HEK293 (cell line): ENCODE measurements at regions not wholly inside any gene's neighbourhood (a gene's known extent, or its start where the extent isn't known, plus 50 kb on each side); places are given as distances from the start of the nearest gene placed in this dataset.

Experiments
- CTCF ChIA-PET: fragments of 350-600 bp; formaldehyde crosslinking; extraction: SDS; loops from one replicate; lab custom pipeline; 2021; ENCODE audit warnings: antibody characterized with exemption; lab: Yijun Ruan, JAX
- POLR2A ChIA-PET: fragments of 300-600 bp; formaldehyde crosslinking; extraction: SDS; loops from one replicate; lab custom pipeline; 2020; ENCODE audit warnings: antibody characterized with exemption, inconsistent platforms; lab: Yijun Ruan, JAX
- H3K27ac ChIP-seq: fragments of 200-500 bp; sonication (Bioruptor generic); 2 replicates; pipeline ENCODE4 v1.5.1; 2014; ENCODE audit warnings: low read depth, low read length, control low read depth, inconsistent platforms; ENCODE audit errors: extremely low read depth
- H3K36me3 ChIP-seq, 2 experiments: fragments of 200-500 bp in 1 of 2; sonication (Bioruptor generic) in 1 of 2; 1 replicate in 1 of 2; 2 replicates in 1 of 2; pipeline ENCODE4 v1.5.1; 2014 to 2017; ENCODE audit warnings: inconsistent platforms in 2 of 2, low read length in 2 of 2; ENCODE audit not compliant: control insufficient read depth in 2 of 2, insufficient read depth in 1 of 2
- H3K4me1 ChIP-seq: fragments of 200-500 bp; sonication (Bioruptor generic); 2 replicates; pipeline ENCODE4 v1.5.1; 2014; ENCODE audit warnings: mild to moderate bottlenecking, low read length, inconsistent platforms; ENCODE audit not compliant: control insufficient read depth, insufficient read depth
- H3K4me3 ChIP-seq: 2 replicates; pipeline ENCODE4 v1.5.1; 2011; ENCODE audit warnings: low read depth, mild to moderate bottlenecking, control low read depth, low read length, moderate library complexity
- H3K9me3 ChIP-seq: fragments of 200-500 bp; sonication (Bioruptor generic); 2 replicates; pipeline ENCODE4 v1.5.1; 2014; ENCODE audit warnings: low read depth, low read length, inconsistent platforms; ENCODE audit not compliant: control insufficient read depth, insufficient read depth
- FEZF1 ChIP-seq: fragments of 450-650 bp; formaldehyde crosslinking; IDR thresholded peaks from 2 replicates; pipeline ENCODE4 v1.5.1; 2016; ENCODE audit warnings: missing biosample characterization, missing genetic modification characterization
- HOXD13 ChIP-seq: sonication (generic); formaldehyde crosslinking; IDR thresholded peaks from 2 replicates; pipeline ENCODE4 v1.8.0; 2022; ENCODE audit warnings: missing genetic modification reagents, borderline replicate concordance
- KLF8 ChIP-seq: fragments of 450-650 bp; formaldehyde crosslinking; IDR thresholded peaks from 2 replicates; pipeline ENCODE4 v1.5.1; 2016; ENCODE audit warnings: missing biosample characterization, missing genetic modification characterization
- MZF1 ChIP-seq: fragments of 450-650 bp; formaldehyde crosslinking; IDR thresholded peaks from 2 replicates; pipeline ENCODE4 v1.5.1; 2017; ENCODE audit warnings: missing biosample characterization, missing genetic modification characterization, borderline replicate concordance
- PRDM4 ChIP-seq: fragments of 450-650 bp; formaldehyde crosslinking; IDR thresholded peaks from 2 replicates; pipeline ENCODE4 v1.5.1; 2017; ENCODE audit warnings: missing biosample characterization, missing genetic modification characterization
- SALL2 ChIP-seq: fragments of 450-650 bp; formaldehyde crosslinking; IDR thresholded peaks from 2 replicates; pipeline ENCODE4 v1.5.0; 2017; ENCODE audit warnings: missing biosample characterization, mild to moderate bottlenecking, missing genetic modification characterization, borderline replicate concordance
- ZFHX2 ChIP-seq: fragments of 450-650 bp; formaldehyde crosslinking; conservative IDR thresholded peaks from 2 replicates; pipeline ENCODE4 v1.5.1; 2016; ENCODE audit warnings: missing biosample characterization, missing genetic modification characterization
- ZIC2 ChIP-seq: fragments of 450-650 bp; formaldehyde crosslinking; IDR thresholded peaks from 2 replicates; pipeline ENCODE4 v1.5.1; 2016; ENCODE audit warnings: missing biosample characterization, missing genetic modification characterization
- ZNF114 ChIP-seq: fragments of 450-650 bp; formaldehyde crosslinking; IDR thresholded peaks from 2 replicates; pipeline ENCODE4 v1.5.0; 2017; ENCODE audit warnings: missing biosample characterization, missing genetic modification characterization
- ZNF121 ChIP-seq: fragments of 450-650 bp; formaldehyde crosslinking; IDR thresholded peaks from 2 replicates; pipeline ENCODE4 v1.5.1; 2016; ENCODE audit warnings: missing biosample characterization, missing genetic modification characterization
- ZNF157 ChIP-seq: fragments of 450-650 bp; formaldehyde crosslinking; IDR thresholded peaks from 2 replicates; pipeline ENCODE4 v1.5.1; 2016; ENCODE audit warnings: missing biosample characterization, missing genetic modification characterization
- ZNF473 ChIP-seq: fragments of 450-650 bp; formaldehyde crosslinking; IDR thresholded peaks from 2 replicates; pipeline ENCODE4 v1.5.1; 2017; ENCODE audit warnings: missing biosample characterization, missing genetic modification characterization
- ZNF510 ChIP-seq: fragments of 450-650 bp; formaldehyde crosslinking; IDR thresholded peaks from 2 replicates; pipeline ENCODE4 v1.5.1; 2018; ENCODE audit warnings: mild to moderate bottlenecking, missing genetic modification characterization, missing biosample characterization; ENCODE audit not compliant: insufficient replicate concordance
- ZNF544 ChIP-seq: fragments of 450-650 bp; formaldehyde crosslinking; IDR thresholded peaks from 2 replicates; pipeline ENCODE4 v1.5.0; 2017; ENCODE audit warnings: missing biosample characterization, missing genetic modification characterization
- ZNF560 ChIP-seq: fragments of 450-650 bp; formaldehyde crosslinking; IDR thresholded peaks from 2 replicates; pipeline ENCODE4 v1.5.1; 2017; ENCODE audit warnings: missing biosample characterization, missing genetic modification characterization, borderline replicate concordance
- ZNF571 ChIP-seq: fragments of 450-650 bp; formaldehyde crosslinking; IDR thresholded peaks from 2 replicates; pipeline ENCODE4 v1.5.0; 2017; ENCODE audit warnings: missing biosample characterization, missing genetic modification characterization
- ZNF623 ChIP-seq: fragments of 450-650 bp; formaldehyde crosslinking; IDR thresholded peaks from 2 replicates; pipeline ENCODE4 v1.5.1; 2016; ENCODE audit warnings: missing biosample characterization, missing genetic modification characterization
- ZNF792 ChIP-seq: fragments of 450-650 bp; formaldehyde crosslinking; IDR thresholded peaks from 2 replicates; pipeline ENCODE4 v1.5.1; 2016; ENCODE audit warnings: missing biosample characterization, missing genetic modification characterization
- TF ChIP-seq, protein P1 (sequence below): fragments of 450-650 bp; formaldehyde crosslinking; IDR thresholded peaks from 2 replicates; pipeline ENCODE4 v1.5.1; 2016; ENCODE audit warnings: missing biosample characterization, missing genetic modification characterization
- TF ChIP-seq, protein P2 (sequence below): fragments of 450-650 bp; formaldehyde crosslinking; optimal IDR thresholded peaks from 2 replicates; pipeline ENCODE3; 2016; ENCODE audit warnings: missing biosample characterization, mild to moderate bottlenecking, missing genetic modification characterization

GRCh38 chr2:215775106-215775505, 238.2 kb downstream of the MREG start:
- Histone ChIP-seq H3K9me3 (no peaks in the 10 kb centered on the region), H3K27ac (no peak overlapping the region), H3K36me3 (no peaks in the 10 kb centered on the region), H3K4me1 (peaks cover 20% of the 10 kb centered on the region), H3K4me3 (no peak overlapping the region)
- TF ChIP-seq HOXD13 (CRISPR knock-in tag) (no peak), ZNF792 (tag by site-specific recombination) (no peak), ZNF473 (tag by site-specific recombination) (no peak), ZNF510 (no peak)
- TF ChIP-seq, protein P1, sequence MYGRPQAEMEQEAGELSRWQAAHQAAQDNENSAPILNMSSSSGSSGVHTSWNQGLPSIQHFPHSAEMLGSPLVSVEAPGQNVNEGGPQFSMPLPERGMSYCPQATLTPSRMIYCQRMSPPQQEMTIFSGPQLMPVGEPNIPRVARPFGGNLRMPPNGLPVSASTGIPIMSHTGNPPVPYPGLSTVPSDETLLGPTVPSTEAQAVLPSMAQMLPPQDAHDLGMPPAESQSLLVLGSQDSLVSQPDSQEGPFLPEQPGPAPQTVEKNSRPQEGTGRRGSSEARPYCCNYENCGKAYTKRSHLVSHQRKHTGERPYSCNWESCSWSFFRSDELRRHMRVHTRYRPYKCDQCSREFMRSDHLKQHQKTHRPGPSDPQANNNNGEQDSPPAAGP (tag by site-specific recombination): no peak
- TF ChIP-seq, protein P2, sequence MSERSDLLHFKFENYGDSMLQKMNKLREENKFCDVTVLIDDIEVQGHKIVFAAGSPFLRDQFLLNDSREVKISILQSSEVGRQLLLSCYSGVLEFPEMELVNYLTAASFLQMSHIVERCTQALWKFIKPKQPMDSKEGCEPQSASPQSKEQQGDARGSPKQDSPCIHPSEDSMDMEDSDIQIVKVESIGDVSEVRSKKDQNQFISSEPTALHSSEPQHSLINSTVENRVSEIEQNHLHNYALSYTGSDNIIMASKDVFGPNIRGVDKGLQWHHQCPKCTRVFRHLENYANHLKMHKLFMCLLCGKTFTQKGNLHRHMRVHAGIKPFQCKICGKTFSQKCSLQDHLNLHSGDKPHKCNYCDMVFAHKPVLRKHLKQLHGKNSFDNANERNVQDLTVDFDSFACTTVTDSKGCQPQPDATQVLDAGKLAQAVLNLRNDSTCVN: no peak
- ChIA-PET POLR2A (no interaction called here), CTCF (interaction anchor here (0.6 to 1.4 kb wide), 2 partner anchors 17 to 94 kb away, joined by 3 to 7 read pairs; no protein-coding TSS in a partner anchor)

- ChIA-PET CTCF (interaction anchor here (0.6 to 1.4 kb wide), 4 partner anchors 12 to 158 kb away, joined by 3 to 7 read pairs (median 3); no protein-coding TSS in a partner anchor), POLR2A (no interaction called here)
- H3K36me3 ChIP-seq: no peaks in the 10 kb centered on the region
- H3K4me1 ChIP-seq: peaks cover 20% of the 10 kb centered on the region
- H3K4me3 ChIP-seq: no peak overlapping the region
- H3K9me3 ChIP-seq: no peaks in the 10 kb centered on the region
- 0 out of 2 replicates have a peak, but pooled peaks have one; percentile 21 for TF ChIP-seq ZFHX2 (tag by site-specific recombination)
- TF ChIP-seq ZNF571: no peak
- H3K27ac ChIP-seq: no peak overlapping the region
Observed at GRCh38 chr2:215773728-215774127, 239.6 kb downstream of the MREG start.

- POLR2A ChIA-PET: no interaction called here
- Histone ChIP-seq H3K4me1 (peaks cover 20% of the 10 kb centered on the region), H3K4me3 (no peak overlapping the region), H3K9me3 (no peaks in the 10 kb centered on the region), H3K36me3 (no peaks in the 10 kb centered on the region), H3K27ac (peak overlapping the region; percentile 0; the same call in 1 of the 2 replicates)
- CTCF ChIA-PET: no interaction called here
- TF ChIP-seq PRDM4: no peak
- no peak for TF ChIP-seq ZNF560 (tag by site-specific recombination)
- no peak for TF ChIP-seq KLF8 (tag by site-specific recombination)
- TF ChIP-seq, all 188 proteins: peak for 0
Observed at GRCh38 chr2:215772634-215773563, 240.5 kb downstream of the MREG start.

DNA sequence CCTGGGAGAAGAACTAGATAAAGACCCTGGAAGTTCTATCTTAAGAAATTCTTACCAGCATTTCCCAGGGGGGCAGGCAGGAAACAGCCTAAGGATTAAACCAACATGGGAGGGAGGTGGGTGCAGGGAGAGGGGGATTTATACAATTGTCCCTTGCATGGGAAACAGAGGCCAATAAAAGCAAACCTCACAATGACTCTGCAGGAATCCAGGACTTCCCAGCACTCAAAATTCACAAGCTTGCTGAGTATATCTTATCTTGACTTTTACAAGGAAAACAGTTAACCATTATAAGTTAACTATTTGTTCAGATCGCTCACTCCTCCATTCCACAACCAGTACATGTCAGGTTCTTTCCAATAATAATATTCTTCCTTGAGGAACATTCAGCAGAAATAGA, 241.3 kb downstream of the MREG start:
- POLR2A ChIA-PET: no interaction called here
- CTCF ChIA-PET: no interaction called here
- TF ChIP-seq ZNF114 (tag by site-specific recombination) (no peak), ZNF544 (tag by site-specific recombination) (no peak), ZIC2 (peak; percentile 55), ZNF623 (tag by site-specific recombination) (no peak), HOXD13 (CRISPR knock-in tag) (no peak), SALL2 (tag by site-specific recombination) (no peak), ZNF121 (tag by site-specific recombination) (no peak), FEZF1 (tag by site-specific recombination) (peak; percentile 71; the same call in 1 of the 2 replicates), MZF1 (tag by site-specific recombination) (peak; percentile 71; the same call in 1 of the 2 replicates), ZNF157 (no peak)

More for the DNA sequence above, 241.3 kb downstream of the MREG start:
- Histone ChIP-seq H3K27ac (peak overlapping the region; percentile 58; the same call in 1 of the 2 replicates), H3K4me1 (peaks cover 20% of the 10 kb centered on the region), H3K9me3 (no peaks in the 10 kb centered on the region), H3K4me3 (no peak overlapping the region), H3K36me3 (no peaks in the 10 kb centered on the region)
